HCT116 (cell line): ENCODE measurements at regions not wholly inside any gene's neighbourhood (a gene's known extent, or its start where the extent isn't known, plus 50 kb on each side); places are given as distances from the start of the nearest gene placed in this dataset.

Source experiments
- ATAC-seq: fragments of 200-7000 bp; cut with Tn5 transposase; 2 replicates; pipeline ENCODE4 v1.9.1; 2020; ENCODE audit warnings: mild to moderate bottlenecking, moderate library complexity
- BruUV-seq: library from RNA; stranded (reverse); fragments of 400-500 nt; replicated peaks from 2 replicates; lab custom pipeline; 2021; lab: Mats Ljungman, UMichigan
- CTCF ChIA-PET: fragments of 300-600 bp; sonication (Branson Sonifier 250); formaldehyde crosslinking; loops from one replicate; lab custom pipeline; 2021; ENCODE audit warnings: antibody characterized with exemption; lab: Charles Lee
- POLR2A ChIA-PET: fragments of 300-600, 350-600 bp; sonication (Branson Sonifier 250); formaldehyde crosslinking; loops from one replicate; lab custom pipeline; 2021; ENCODE audit warnings: antibody characterized with exemption; lab: Charles Lee
- RAD21 ChIA-PET, 2 experiments: fragments of 300-600 bp; sonication (Branson Sonifier 250); formaldehyde crosslinking; loops; one replicate each; lab custom pipeline; 2023; ENCODE audit warnings: low total read pairs in 2 of 2; ENCODE audit not compliant: uncharacterized antibody in 2 of 2, unreplicated experiment in 2 of 2, low non-redundant PET in 1 of 2; lab: Charles Lee
- DNase-seq: peaks from one replicate; pipeline ENCODE4 v3.0.0-alpha.2; 2010; ENCODE audit warnings: low read depth, low spot score
- H2AFZ ChIP-seq: fragments of 200-600 bp; shearing (Covaris generic), sonication (generic); 2 replicates; pipeline ENCODE4 v1.6.1; 2017; ENCODE audit warnings: low read depth, mixed run types, mixed read lengths, antibody characterized with exemption, low read length; ENCODE audit not compliant: poor library complexity, severe bottlenecking
- H3K27ac ChIP-seq: 2 replicates; pipeline ENCODE4 v1.5.1; 2012; ENCODE audit warnings: low read depth, low read length
- H3K27me3 ChIP-seq: fragments of 200-600 bp; sonication (generic); 2 replicates; pipeline ENCODE4 v1.6.1; 2016; ENCODE audit warnings: mixed run types, low read length, mixed read lengths; ENCODE audit not compliant: insufficient read depth
- H3K36me3 ChIP-seq, 2 experiments: fragments of 200-500 bp in 1 of 2; fragments of 200-600 bp in 1 of 2; sonication (Bioruptor generic) in 1 of 2; sonication (generic) in 1 of 2; 2 replicates each; pipeline versions ENCODE4 v1.5.1 to v1.6.1; 2014 to 2016; ENCODE audit warnings: low read length in 2 of 2, inconsistent platforms in 1 of 2, mixed read lengths in 1 of 2, mixed run types in 1 of 2; ENCODE audit not compliant: insufficient read depth in 2 of 2, control insufficient read depth in 1 of 2
- H3K4me1 ChIP-seq, 2 experiments: fragments of 200-600 bp in 1 of 2; sonication (generic) in 1 of 2; 2 replicates each; pipeline versions ENCODE4 v1.5.1 to v1.6.1; 2012 to 2017; ENCODE audit warnings: low read length in 2 of 2, inconsistent platforms in 1 of 2, mild to moderate bottlenecking in 1 of 2, mixed read lengths in 1 of 2, mixed run types in 1 of 2, moderate library complexity in 1 of 2; ENCODE audit not compliant: insufficient read depth in 2 of 2, control insufficient read depth in 1 of 2
- H3K4me2 ChIP-seq: fragments of 200-600 bp; sonication (generic); 2 replicates; pipeline ENCODE4 v1.6.1; 2017; ENCODE audit warnings: mixed run types, low read length, mixed read lengths
- H3K4me3 ChIP-seq, 2 experiments: fragments of 200-600 bp in 1 of 2; sonication (generic) in 1 of 2; replicated peaks in 1 of 2; 2 replicates each; pipeline ENCODE4 v1.5.1; 2011 to 2016; ENCODE audit warnings: low read length in 2 of 2, control low read depth in 1 of 2, low read depth in 1 of 2, mild to moderate bottlenecking in 1 of 2, mixed read lengths in 1 of 2, mixed run types in 1 of 2
- H3K79me2 ChIP-seq: fragments of 200-600 bp; sonication (generic); 2 replicates; pipeline ENCODE4 v1.6.1; 2017; ENCODE audit warnings: mild to moderate bottlenecking, mixed run types, low read length, moderate library complexity, mixed read lengths; ENCODE audit not compliant: insufficient read depth
- H3K9ac ChIP-seq: fragments of 200-600 bp; sonication (generic); 2 replicates; pipeline ENCODE4 v1.6.1; 2016; ENCODE audit warnings: low read length, mixed read lengths
- H3K9me2 ChIP-seq: fragments of 200-600 bp; sonication (generic), shearing (Covaris generic); 2 replicates; pipeline ENCODE4 v1.6.1; 2017; ENCODE audit warnings: mixed run types, mild to moderate bottlenecking, moderate library complexity; ENCODE audit not compliant: insufficient read depth
- H3K9me3 ChIP-seq, 2 experiments: fragments of 200-500 bp in 1 of 2; fragments of 200-600 bp in 1 of 2; sonication (Bioruptor generic) in 1 of 2; sonication (generic) in 1 of 2; 2 replicates each; pipeline ENCODE4 v1.6.1; 2014 to 2017; ENCODE audit warnings: low read length in 2 of 2, mixed read lengths in 2 of 2, inconsistent platforms in 1 of 2, low read depth in 1 of 2, mild to moderate bottlenecking in 1 of 2, mixed run types in 1 of 2, moderate library complexity in 1 of 2; ENCODE audit not compliant: control insufficient read depth in 1 of 2, insufficient read depth in 1 of 2
- H4K20me1 ChIP-seq: fragments of 200-600 bp; sonication (generic), shearing (Covaris generic); 2 replicates; pipeline ENCODE4 v1.6.1; 2017; ENCODE audit warnings: mixed run types, mild to moderate bottlenecking, moderate library complexity; ENCODE audit not compliant: insufficient read depth
- CBX3 ChIP-seq: IDR thresholded peaks from 2 replicates; pipeline ENCODE4 v1.6.1; 2012; ENCODE audit warnings: low read depth
- EGR1 ChIP-seq: IDR thresholded peaks from 2 replicates; pipeline ENCODE4 v1.6.1; 2012; ENCODE audit warnings: low read depth
- EZH2phosphoT487 ChIP-seq: fragments of 200-600 bp; IDR thresholded peaks from 2 replicates; pipeline ENCODE4 v1.6.1; 2018; ENCODE audit warnings: antibody characterized with exemption, borderline replicate concordance
- FOSL1 ChIP-seq: IDR thresholded peaks from 2 replicates; pipeline ENCODE4 v1.6.1; 2012; ENCODE audit warnings: low read depth
- JUND ChIP-seq: IDR thresholded peaks from 2 replicates; pipeline ENCODE4 v1.6.1; 2012
- POLR2A ChIP-seq: IDR thresholded peaks from 2 replicates; pipeline ENCODE4 v1.7.0; 2011; ENCODE audit warnings: borderline replicate concordance; ENCODE audit not compliant: insufficient read depth, insufficient read length; ENCODE audit errors: extremely low read depth
- POLR2AphosphoS5 ChIP-seq: IDR thresholded peaks from 2 replicates; pipeline ENCODE4 v1.6.1; 2011; ENCODE audit warnings: mild to moderate bottlenecking, low read depth, low read length, moderate library complexity
- RAD21 ChIP-seq: IDR thresholded peaks from 2 replicates; pipeline ENCODE4 v1.6.1; 2012; ENCODE audit warnings: low read depth, mild to moderate bottlenecking
- SIN3A ChIP-seq: IDR thresholded peaks from 2 replicates; pipeline ENCODE4 v1.6.1; 2012; ENCODE audit warnings: low read depth
- SP1 ChIP-seq: IDR thresholded peaks from 2 replicates; pipeline ENCODE4 v1.6.1; 2012; ENCODE audit warnings: low read depth
- SRF ChIP-seq: IDR thresholded peaks from 2 replicates; pipeline ENCODE4 v1.6.1; 2012; ENCODE audit warnings: low read depth
- TCF7L2 ChIP-seq: IDR thresholded peaks from 2 replicates; pipeline ENCODE4 v1.7.0; 2011; ENCODE audit warnings: borderline replicate concordance, inconsistent platforms; ENCODE audit not compliant: insufficient read depth, insufficient read length; ENCODE audit errors: extremely low read depth
- ZFX ChIP-seq: fragments of 450-650 bp; IDR thresholded peaks from 2 replicates; pipeline ENCODE4 v1.6.1; 2017
- ZNF274 ChIP-seq: fragments of 200-500 bp; sonication (Bioruptor generic); IDR thresholded peaks from 2 replicates; pipeline ENCODE4 v1.6.1; 2014; ENCODE audit warnings: mild to moderate bottlenecking, low read depth, low read length, inconsistent platforms
- intact Hi-C: fragments of 100-400 bp; cut with micrococcal nuclease; formaldehyde crosslinking; loops from 2 replicates; pipeline ENCODE4 v1.10.0; 2022
- TF ChIP-seq, protein P1 (sequence below), 3 experiments: fragments of 200-600 bp in 1 of 3; sonication (generic) in 1 of 3; IDR thresholded peaks in 2 of 3; conservative IDR thresholded peaks in 1 of 3; 2 replicates each; pipeline ENCODE4 v1.5.1; 2012 to 2017; ENCODE audit warnings: low read depth in 2 of 3, low read length in 2 of 3, antibody characterized with exemption in 1 of 3, borderline replicate concordance in 1 of 3, control low read depth in 1 of 3, mild to moderate bottlenecking in 1 of 3, mixed read lengths in 1 of 3, mixed run types in 1 of 3, moderate library complexity in 1 of 3; ENCODE audit not compliant: insufficient read depth in 1 of 3
- TF ChIP-seq, protein P2 (sequence below): IDR thresholded peaks from 2 replicates; pipeline ENCODE4 v1.6.1; 2011; ENCODE audit warnings: mild to moderate bottlenecking, low read length, moderate library complexity; ENCODE audit not compliant: insufficient replicate concordance; ENCODE audit errors: extremely low read depth
- TF ChIP-seq, protein P3 (sequence below): IDR thresholded peaks from 2 replicates; pipeline ENCODE4 v1.6.1; 2012; ENCODE audit warnings: low read depth

DNA sequence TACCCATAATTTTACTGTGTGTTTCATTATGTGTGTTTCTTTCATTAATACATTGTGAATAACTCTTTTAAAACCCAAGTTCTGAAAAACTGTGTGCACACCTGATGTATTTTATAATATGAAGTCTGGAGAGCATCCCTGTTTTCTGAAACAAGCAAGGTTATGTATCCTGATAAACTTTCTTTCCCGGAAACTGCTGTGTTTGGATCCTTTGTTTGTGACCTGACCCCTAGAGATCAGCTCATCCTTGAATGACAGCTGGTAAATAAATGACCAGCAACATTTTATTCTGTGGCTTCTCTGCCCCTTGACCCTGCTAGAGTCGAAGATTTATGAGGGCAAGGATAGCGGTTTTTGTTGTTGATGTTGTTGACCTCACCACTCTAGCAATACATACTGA is 535.6 kb upstream of the ZFP42 start:
- Histone ChIP-seq H3K4me1 (no peaks in the 10 kb centered on the region), H3K36me3 (no peaks in the 10 kb centered on the region), H3K9me2 (no peaks in the 10 kb centered on the region), H3K27ac (no peak overlapping the region), H3K9ac (no peak overlapping the region), H4K20me1 (no peaks in the 10 kb centered on the region), H3K4me2 (no peak overlapping the region), H3K79me2 (no peaks in the 10 kb centered on the region), H3K27me3 (no peaks in the 10 kb centered on the region), H3K4me3 (no peak overlapping the region), H2AFZ (no peak overlapping the region), H3K9me3 (no peaks in the 10 kb centered on the region)
- BruUV-seq: no TSS peak
- intact Hi-C loops: no loop called here
- RAD21 ChIA-PET: no interaction called here
- TF ChIP-seq TCF7L2 (no peak), POLR2A (no peak), SP1 (no peak), POLR2AphosphoS5 (no peak), ZNF274 (no peak), JUND (no peak), SIN3A (no peak), EZH2phosphoT487 (no peak), SRF (no peak), FOSL1 (no peak), EGR1 (no peak), RAD21 (no peak), ZFX (no peak), CBX3 (no peak)
- TF ChIP-seq, protein P1, sequence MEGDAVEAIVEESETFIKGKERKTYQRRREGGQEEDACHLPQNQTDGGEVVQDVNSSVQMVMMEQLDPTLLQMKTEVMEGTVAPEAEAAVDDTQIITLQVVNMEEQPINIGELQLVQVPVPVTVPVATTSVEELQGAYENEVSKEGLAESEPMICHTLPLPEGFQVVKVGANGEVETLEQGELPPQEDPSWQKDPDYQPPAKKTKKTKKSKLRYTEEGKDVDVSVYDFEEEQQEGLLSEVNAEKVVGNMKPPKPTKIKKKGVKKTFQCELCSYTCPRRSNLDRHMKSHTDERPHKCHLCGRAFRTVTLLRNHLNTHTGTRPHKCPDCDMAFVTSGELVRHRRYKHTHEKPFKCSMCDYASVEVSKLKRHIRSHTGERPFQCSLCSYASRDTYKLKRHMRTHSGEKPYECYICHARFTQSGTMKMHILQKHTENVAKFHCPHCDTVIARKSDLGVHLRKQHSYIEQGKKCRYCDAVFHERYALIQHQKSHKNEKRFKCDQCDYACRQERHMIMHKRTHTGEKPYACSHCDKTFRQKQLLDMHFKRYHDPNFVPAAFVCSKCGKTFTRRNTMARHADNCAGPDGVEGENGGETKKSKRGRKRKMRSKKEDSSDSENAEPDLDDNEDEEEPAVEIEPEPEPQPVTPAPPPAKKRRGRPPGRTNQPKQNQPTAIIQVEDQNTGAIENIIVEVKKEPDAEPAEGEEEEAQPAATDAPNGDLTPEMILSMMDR (IDR thresholded peaks at IDR 0.05 in 2 of 3, conservative IDR thresholded peaks at IDR 0.05 in 1 of 3; ENCODE audit: borderline replicate concordance in 1 of 3, insufficient read depth in 1 of 3, low read depth in 2 of 3, low read length in 2 of 3): no peak
- TF ChIP-seq, protein P2, sequence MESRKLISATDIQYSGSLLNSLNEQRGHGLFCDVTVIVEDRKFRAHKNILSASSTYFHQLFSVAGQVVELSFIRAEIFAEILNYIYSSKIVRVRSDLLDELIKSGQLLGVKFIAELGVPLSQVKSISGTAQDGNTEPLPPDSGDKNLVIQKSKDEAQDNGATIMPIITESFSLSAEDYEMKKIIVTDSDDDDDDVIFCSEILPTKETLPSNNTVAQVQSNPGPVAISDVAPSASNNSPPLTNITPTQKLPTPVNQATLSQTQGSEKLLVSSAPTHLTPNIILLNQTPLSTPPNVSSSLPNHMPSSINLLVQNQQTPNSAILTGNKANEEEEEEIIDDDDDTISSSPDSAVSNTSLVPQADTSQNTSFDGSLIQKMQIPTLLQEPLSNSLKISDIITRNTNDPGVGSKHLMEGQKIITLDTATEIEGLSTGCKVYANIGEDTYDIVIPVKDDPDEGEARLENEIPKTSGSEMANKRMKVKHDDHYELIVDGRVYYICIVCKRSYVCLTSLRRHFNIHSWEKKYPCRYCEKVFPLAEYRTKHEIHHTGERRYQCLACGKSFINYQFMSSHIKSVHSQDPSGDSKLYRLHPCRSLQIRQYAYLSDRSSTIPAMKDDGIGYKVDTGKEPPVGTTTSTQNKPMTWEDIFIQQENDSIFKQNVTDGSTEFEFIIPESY: no peak
- TF ChIP-seq, protein P3, sequence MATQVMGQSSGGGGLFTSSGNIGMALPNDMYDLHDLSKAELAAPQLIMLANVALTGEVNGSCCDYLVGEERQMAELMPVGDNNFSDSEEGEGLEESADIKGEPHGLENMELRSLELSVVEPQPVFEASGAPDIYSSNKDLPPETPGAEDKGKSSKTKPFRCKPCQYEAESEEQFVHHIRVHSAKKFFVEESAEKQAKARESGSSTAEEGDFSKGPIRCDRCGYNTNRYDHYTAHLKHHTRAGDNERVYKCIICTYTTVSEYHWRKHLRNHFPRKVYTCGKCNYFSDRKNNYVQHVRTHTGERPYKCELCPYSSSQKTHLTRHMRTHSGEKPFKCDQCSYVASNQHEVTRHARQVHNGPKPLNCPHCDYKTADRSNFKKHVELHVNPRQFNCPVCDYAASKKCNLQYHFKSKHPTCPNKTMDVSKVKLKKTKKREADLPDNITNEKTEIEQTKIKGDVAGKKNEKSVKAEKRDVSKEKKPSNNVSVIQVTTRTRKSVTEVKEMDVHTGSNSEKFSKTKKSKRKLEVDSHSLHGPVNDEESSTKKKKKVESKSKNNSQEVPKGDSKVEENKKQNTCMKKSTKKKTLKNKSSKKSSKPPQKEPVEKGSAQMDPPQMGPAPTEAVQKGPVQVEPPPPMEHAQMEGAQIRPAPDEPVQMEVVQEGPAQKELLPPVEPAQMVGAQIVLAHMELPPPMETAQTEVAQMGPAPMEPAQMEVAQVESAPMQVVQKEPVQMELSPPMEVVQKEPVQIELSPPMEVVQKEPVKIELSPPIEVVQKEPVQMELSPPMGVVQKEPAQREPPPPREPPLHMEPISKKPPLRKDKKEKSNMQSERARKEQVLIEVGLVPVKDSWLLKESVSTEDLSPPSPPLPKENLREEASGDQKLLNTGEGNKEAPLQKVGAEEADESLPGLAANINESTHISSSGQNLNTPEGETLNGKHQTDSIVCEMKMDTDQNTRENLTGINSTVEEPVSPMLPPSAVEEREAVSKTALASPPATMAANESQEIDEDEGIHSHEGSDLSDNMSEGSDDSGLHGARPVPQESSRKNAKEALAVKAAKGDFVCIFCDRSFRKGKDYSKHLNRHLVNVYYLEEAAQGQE: no peak
- CTCF ChIA-PET: no interaction called here
- POLR2A ChIA-PET: no interaction called here
- ATAC-seq (no peak), DNase-seq (no peak)
